Posterior vena cava (tissue), 2 donors: ENCODE measurements at regions not wholly inside any gene's neighbourhood (a gene's known extent, or its start where the extent isn't known, plus 50 kb on each side); places are given as distances from the start of the nearest gene placed in this dataset.
"Not testable (repeated sequence)": the region's sequence is repeated elsewhere in the genome, so short reads cannot be mapped to it uniquely, and the experiment has no call there.

Experiments
- DNase-seq: peaks from one replicate; pipeline ENCODE4 v3.0.0-alpha.2; 2020; ENCODE audit warnings: low spot score
- intact Hi-C, 2 donors: fragments of 100-400 bp; cut with DNase I; formaldehyde crosslinking; loops; one replicate each; pipeline versions ENCODE4 v1.14.1 to v1.14.2; 2022 to 2023
- donor health status: DM: yes; HTN: yes; CAD: no.
- donor health status: DM: yes; HTN: yes; CAD: no.

- DNase-seq, result no peak
- intact Hi-C loops, result no loop called here
Observed at GRCh38 chr12:46649433-46649832, 176.4 kb downstream of the SLC38A4 start.

- no peak for DNase-seq
- intact Hi-C loops, result no loop called here
Observed at GRCh38 chr12:46647034-46647433, 178.8 kb downstream of the SLC38A4 start.

GRCh38 chr12:46641649-46642048 lies 184.1 kb downstream of the SLC38A4 start:
- DNase-seq, intact Hi-C loops: not testable (repeated sequence)

GRCh38 chr12:46635818-46636217 lies 190.0 kb downstream of the SLC38A4 start:
- intact Hi-C loops, result no loop called here
- no peak for DNase-seq

GRCh38 chr12:46629331-46630229 lies 196.2 kb downstream of the SLC38A4 start:
- no peak for DNase-seq
- intact Hi-C loops, result no loop called here

GRCh38 chr12:46628176-46628575 lies 197.6 kb downstream of the SLC38A4 start:
- no peak for DNase-seq
- intact Hi-C loops, result no loop called here

GRCh38 chr12:46627686-46628085 lies 198.1 kb downstream of the SLC38A4 start:
- intact Hi-C loops, result no loop called here

GRCh38 chr12:46619474-46619873 lies 206.3 kb downstream of the SLC38A4 start:
- intact Hi-C loops, result loop anchor here in 1 of 2 donors (10.0 kb wide), 1 partner anchor 55 kb away; no protein-coding TSS in a partner anchor
- not testable (repeated sequence) for DNase-seq

More at GRCh38 chr12:46627686-46628085, 198.1 kb downstream of the SLC38A4 start:
- no peak for DNase-seq

- DNase-seq, result not testable (repeated sequence)
- intact Hi-C loops, result loop anchor here in 1 of 2 donors (10.0 kb wide), 1 partner anchor 53 kb away; no protein-coding TSS in a partner anchor
Observed at GRCh38 chr12:46617737-46618136, 208.1 kb downstream of the SLC38A4 start.

- DNase-seq, result no peak
- intact Hi-C loops, result loop anchor here in 1 of 2 donors (10.0 kb wide), 1 partner anchor 52 kb away; no protein-coding TSS in a partner anchor
Observed at GRCh38 chr12:46617167-46617566, 208.6 kb downstream of the SLC38A4 start.

- intact Hi-C loops, result loop anchor here in 1 of 2 donors (10.0 kb wide), 1 partner anchor 46 kb away; no protein-coding TSS in a partner anchor
- DNase-seq, result no peak
Observed at GRCh38 chr12:46610754-46611153, 215.0 kb downstream of the SLC38A4 start.

- intact Hi-C loops, result loop anchor here in 1 of 2 donors (10.0 kb wide), 1 partner anchor 45 kb away; no protein-coding TSS in a partner anchor
Observed at GRCh38 chr12:46609674-46610073, 216.1 kb downstream of the SLC38A4 start.

GRCh38 chr12:46609273-46609623 lies 216.5 kb downstream of the SLC38A4 start:
- intact Hi-C loops, result no loop called here
- DNase-seq, result no peak

More at GRCh38 chr12:46609674-46610073, 216.1 kb downstream of the SLC38A4 start:
- DNase-seq, result no peak

GRCh38 chr12:46608431-46609272 lies 217.1 kb downstream of the SLC38A4 start:
- DNase-seq, result no peak
- intact Hi-C loops, result no loop called here

GRCh38 chr12:46604684-46605083 lies 221.1 kb downstream of the SLC38A4 start:
- no peak for DNase-seq
- intact Hi-C loops, result no loop called here

GRCh38 chr12:46603776-46604456 lies 221.9 kb downstream of the SLC38A4 start:
- intact Hi-C loops, result no loop called here
- DNase-seq, result no peak

GRCh38 chr12:46602474-46602873 lies 223.3 kb downstream of the SLC38A4 start:
- intact Hi-C loops, result no loop called here
- no peak for DNase-seq

- DNase-seq, result no peak
- intact Hi-C loops, result no loop called here
Observed at GRCh38 chr12:46590991-46591703, 218.6 kb upstream of the SLC38A2 start.
